Cardiac fibroblast (primary cell): ENCODE measurements at regions not wholly inside any gene's neighbourhood (a gene's known extent, or its start where the extent isn't known, plus 50 kb on each side); places are given as distances from the start of the nearest gene placed in this dataset.

Source experiments
- DNase-seq, 2 donors: peaks; one replicate each; pipeline versions ENCODE4 v3.0.0 to v3.0.0-alpha.2; 2010; ENCODE audit warnings: low read depth in 2 of 2
- H3K4me3 ChIP-seq, 2 donors: replicated peaks in 1 of 2; 1 replicate in 1 of 2; 2 replicates in 1 of 2; pipeline ENCODE4 v1.5.1; 2011; ENCODE audit warnings: low read depth in 2 of 2, low read length in 2 of 2, mild to moderate bottlenecking in 2 of 2, moderate library complexity in 1 of 2
- TF ChIP-seq, protein P1 (sequence below): IDR thresholded peaks from one replicate; pipeline ENCODE4 v1.5.1; 2011; ENCODE audit warnings: low read depth, mild to moderate bottlenecking, low read length, inconsistent platforms

DNA sequence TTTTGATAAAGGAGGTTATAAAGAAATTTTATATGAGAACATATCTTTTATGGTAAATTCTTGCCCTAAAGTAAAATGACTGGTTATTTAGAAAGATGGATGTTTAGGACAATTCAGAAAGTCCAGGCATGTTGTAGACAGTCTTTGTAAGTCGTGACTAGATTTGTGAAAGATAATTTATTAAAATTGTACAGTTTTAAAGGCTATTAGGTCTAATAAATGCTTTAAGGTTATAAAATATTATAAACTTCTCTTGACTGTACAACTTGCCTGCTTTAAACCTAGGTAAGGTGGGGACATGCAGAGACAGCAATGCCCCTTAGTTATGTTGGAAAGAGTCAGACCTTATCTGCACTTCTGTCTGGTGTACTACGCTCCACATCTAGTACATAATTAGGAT is 933.5 kb downstream of the SI start:
- no peak for DNase-seq
- no peak overlapping the region for H3K4me3 ChIP-seq
- TF ChIP-seq, protein P1, sequence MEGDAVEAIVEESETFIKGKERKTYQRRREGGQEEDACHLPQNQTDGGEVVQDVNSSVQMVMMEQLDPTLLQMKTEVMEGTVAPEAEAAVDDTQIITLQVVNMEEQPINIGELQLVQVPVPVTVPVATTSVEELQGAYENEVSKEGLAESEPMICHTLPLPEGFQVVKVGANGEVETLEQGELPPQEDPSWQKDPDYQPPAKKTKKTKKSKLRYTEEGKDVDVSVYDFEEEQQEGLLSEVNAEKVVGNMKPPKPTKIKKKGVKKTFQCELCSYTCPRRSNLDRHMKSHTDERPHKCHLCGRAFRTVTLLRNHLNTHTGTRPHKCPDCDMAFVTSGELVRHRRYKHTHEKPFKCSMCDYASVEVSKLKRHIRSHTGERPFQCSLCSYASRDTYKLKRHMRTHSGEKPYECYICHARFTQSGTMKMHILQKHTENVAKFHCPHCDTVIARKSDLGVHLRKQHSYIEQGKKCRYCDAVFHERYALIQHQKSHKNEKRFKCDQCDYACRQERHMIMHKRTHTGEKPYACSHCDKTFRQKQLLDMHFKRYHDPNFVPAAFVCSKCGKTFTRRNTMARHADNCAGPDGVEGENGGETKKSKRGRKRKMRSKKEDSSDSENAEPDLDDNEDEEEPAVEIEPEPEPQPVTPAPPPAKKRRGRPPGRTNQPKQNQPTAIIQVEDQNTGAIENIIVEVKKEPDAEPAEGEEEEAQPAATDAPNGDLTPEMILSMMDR = no peak

DNA sequence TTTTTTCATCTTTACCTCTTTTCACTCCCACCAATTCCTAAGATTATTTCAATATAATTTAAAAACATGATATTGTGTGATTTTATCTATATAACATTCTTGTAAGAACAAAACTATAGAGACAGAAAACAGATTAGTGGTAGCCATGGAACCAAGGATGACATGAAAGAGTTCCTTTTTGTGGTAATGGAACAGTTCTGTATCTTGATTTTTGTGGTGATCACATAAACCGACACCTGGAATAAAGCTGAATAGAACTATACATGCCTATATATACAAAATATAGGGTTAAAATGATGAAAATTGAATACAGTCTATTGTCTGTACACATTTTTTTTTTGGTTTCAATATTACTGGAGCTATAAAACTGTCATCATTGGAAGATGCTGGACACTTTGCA is 945.4 kb downstream of the SI start:
- TF ChIP-seq, protein P1 = no peak
- DNase-seq = no peak
- H3K4me3 ChIP-seq = no peak overlapping the region

DNA sequence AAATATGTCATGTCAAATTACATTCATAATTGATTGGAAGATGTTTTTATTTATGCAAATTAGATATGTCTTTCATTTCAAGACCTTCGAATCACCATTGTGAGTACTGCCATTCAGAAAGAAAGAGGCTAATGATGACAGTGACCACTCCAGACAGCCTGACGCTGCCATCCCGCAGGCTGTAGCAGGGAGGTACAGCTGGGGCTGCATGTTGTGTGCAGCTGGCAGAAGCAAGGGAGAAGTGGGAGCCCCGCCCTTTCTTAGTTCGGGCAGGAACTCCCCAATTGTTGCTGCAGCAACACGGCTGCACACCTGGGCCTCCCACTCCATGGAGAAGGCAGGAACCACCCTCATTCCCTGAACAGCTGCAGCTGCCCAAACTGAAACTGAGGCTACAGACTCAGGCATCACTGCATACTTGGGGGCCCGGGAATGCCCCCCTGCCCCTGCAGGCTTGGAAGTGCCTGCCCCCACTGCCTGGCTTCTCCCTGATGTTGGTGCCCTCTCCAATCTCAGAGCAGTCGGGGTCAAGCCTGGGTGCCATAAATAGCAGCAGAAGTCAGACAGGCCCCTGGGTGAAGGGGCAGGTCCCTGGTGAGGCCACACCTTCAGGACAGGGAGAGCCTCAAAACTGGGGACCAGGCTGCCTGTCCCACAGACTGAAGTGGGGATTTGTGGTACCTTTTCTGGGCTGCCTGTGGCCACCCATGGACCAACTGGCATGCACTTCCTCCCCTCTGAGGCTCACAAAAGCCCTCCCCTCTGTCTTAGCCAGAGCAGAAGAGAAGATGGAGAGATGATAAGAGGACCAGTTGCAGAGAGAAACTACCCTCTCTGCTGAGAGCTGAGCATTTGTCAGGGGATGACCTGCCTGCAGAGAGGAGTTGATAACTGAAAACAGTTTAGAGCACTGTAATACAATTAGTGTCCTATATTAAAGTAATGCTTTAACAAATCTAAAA is 964.6 kb downstream of the SI start:
- TF ChIP-seq, protein P1 = no peak
- DNase-seq = no peak
- no peak overlapping the region for H3K4me3 ChIP-seq

DNA sequence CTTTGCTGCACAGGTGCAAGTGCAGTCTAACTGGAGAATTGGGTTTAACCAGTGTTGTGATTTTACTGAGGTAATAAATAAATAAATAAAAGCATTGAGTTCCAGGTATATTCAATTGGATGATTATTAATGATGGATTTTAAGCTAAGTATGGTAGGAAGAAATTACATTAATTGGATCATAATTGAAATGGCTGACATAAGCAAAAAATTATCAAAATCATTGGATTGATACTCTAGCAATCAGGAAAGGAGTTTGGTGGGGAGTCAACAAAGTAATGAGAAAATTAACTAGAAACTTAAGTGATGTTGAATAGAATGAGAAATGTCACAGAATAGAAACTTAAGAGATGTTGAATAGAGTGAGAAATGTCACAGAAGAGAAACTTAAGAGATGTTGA is 981.9 kb downstream of the SI start:
- TF ChIP-seq, protein P1 = no peak
- no peak overlapping the region for H3K4me3 ChIP-seq
- no peak for DNase-seq

DNA sequence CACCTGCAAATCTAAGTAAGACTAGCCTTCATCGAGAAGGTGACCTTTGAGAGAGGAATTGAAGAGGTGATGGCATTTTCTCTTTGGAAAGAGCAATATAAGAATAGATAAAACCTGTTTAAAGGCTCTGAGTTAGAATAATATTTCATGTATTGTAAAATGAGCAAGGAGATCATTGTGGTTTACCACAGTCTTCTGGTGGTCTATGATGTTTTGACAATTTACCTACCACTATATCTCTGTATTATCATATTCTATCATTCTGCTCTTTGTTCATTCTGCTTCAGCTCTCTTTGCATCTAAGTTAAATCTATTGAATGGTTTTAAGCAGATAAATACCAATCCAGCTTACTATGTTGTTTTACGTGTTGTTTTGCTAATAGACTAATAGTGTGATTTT is 982.3 kb downstream of the SI start:
- DNase-seq = no peak
- H3K4me3 ChIP-seq = no peak overlapping the region
- TF ChIP-seq, protein P1 = no peak

DNA sequence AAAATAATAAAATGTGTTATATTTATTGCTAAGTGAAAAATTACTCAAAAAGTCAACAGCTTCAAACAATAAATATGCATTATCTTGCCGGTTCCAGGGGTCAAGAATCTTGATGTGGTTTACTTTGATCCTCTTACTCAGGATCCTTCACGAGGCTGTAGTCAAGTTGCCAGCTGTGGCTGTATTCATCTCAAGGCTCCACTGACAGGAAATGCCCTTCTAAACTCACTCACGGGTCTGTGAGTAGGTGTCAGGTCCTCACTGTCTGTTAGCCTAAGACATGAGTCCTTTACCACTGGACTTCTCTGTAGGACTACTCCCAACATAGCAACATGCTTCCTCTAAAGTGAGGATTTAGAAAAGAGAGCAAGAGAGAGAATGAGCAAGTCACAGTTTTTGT is 983.0 kb downstream of the SI start:
- DNase-seq = no peak
- no peak overlapping the region for H3K4me3 ChIP-seq
- TF ChIP-seq, protein P1 = no peak
